OCI-LY7 (cell line): ENCODE measurements at regions not wholly inside any gene's neighbourhood (a gene's known extent, or its start where the extent isn't known, plus 50 kb on each side); places are given as distances from the start of the nearest gene placed in this dataset.

ENCODE experiments used
- BruUV-seq: library from RNA; stranded (reverse); fragments of 400-500 nt; replicated peaks from 2 replicates; lab custom pipeline; 2021; lab: Mats Ljungman, UMichigan
- CTCF ChIA-PET: fragments of 300-600 bp; sonication (Branson Sonifier 250); formaldehyde crosslinking; loops from one replicate; lab custom pipeline; 2022; ENCODE audit warnings: antibody characterized with exemption; ENCODE audit not compliant: unreplicated experiment; lab: Charles Lee
- POLR2A ChIA-PET: fragments of 300-600 bp; sonication (Branson Sonifier 250); formaldehyde crosslinking; loops from one replicate; lab custom pipeline; 2022; ENCODE audit warnings: antibody characterized with exemption; lab: Charles Lee
- DNase-seq: peaks from one replicate; pipeline ENCODE4 v3.0.0-alpha.2; 2015; ENCODE audit warnings: low spot score
- H2AFZ ChIP-seq: fragments of 200-600 bp; sonication (generic), shearing (Covaris generic); 2 replicates; pipeline ENCODE4 v1.6.1; 2014; ENCODE audit warnings: mild to moderate bottlenecking, antibody characterized with exemption, low read length, moderate library complexity
- H3K27ac ChIP-seq: fragments of 200-600 bp; sonication (generic); 2 replicates; pipeline ENCODE4 v1.5.1; 2014; ENCODE audit warnings: mixed run types, low read depth, mild to moderate bottlenecking, moderate library complexity, low read length, inconsistent platforms; ENCODE audit not compliant: poor library complexity, severe bottlenecking
- H3K36me3 ChIP-seq: fragments of 200-600 bp; sonication (generic); 2 replicates; pipeline ENCODE4 v1.6.1; 2014; ENCODE audit warnings: mild to moderate bottlenecking, antibody characterized with exemption, low read length, moderate library complexity, mixed read lengths; ENCODE audit not compliant: insufficient read depth
- H3K4me1 ChIP-seq: fragments of 200-600 bp; sonication (generic); 2 replicates; pipeline ENCODE4 v1.5.1; 2014; ENCODE audit warnings: mild to moderate bottlenecking, low read length; ENCODE audit not compliant: insufficient read depth, poor library complexity, severe bottlenecking
- H3K4me2 ChIP-seq: fragments of 200-600 bp; sonication (generic); 2 replicates; pipeline ENCODE4 v1.6.1; 2014; ENCODE audit warnings: mild to moderate bottlenecking, low read length
- H3K4me3 ChIP-seq: fragments of 200-600 bp; sonication (generic); 2 replicates; pipeline ENCODE4 v1.5.1; 2014; ENCODE audit warnings: mild to moderate bottlenecking, low read depth, low read length; ENCODE audit not compliant: poor library complexity, severe bottlenecking
- H3K79me2 ChIP-seq: fragments of 200-600 bp; sonication (generic); 2 replicates; pipeline ENCODE4 v1.6.1; 2016; ENCODE audit warnings: low read depth, mild to moderate bottlenecking, low read length, moderate library complexity, mixed read lengths; ENCODE audit not compliant: insufficient read depth
- H3K9me2 ChIP-seq: fragments of 200-600 bp; sonication (generic); 2 replicates; pipeline ENCODE4 v1.6.1; 2016; ENCODE audit warnings: mild to moderate bottlenecking, low read length, mixed read lengths; ENCODE audit not compliant: insufficient read depth
- H3K9me3 ChIP-seq: fragments of 200-600 bp; sonication (generic); 2 replicates; pipeline ENCODE4 v1.6.1; 2014; ENCODE audit warnings: mild to moderate bottlenecking, mixed run types, low read length, mixed read lengths
- H4K20me1 ChIP-seq: fragments of 200-600 bp; sonication (generic); 2 replicates; pipeline ENCODE4 v1.6.1; 2014; ENCODE audit warnings: mild to moderate bottlenecking, antibody characterized with exemption, low read length, moderate library complexity, mixed read lengths; ENCODE audit not compliant: insufficient read depth
- CTCF ChIP-seq: fragments of 200-600 bp; sonication (generic); conservative IDR thresholded peaks from 2 replicates; pipeline ENCODE4 v1.5.1; 2014; ENCODE audit warnings: mild to moderate bottlenecking, antibody characterized with exemption, low read length, moderate library complexity, mixed read lengths
- EZH2phosphoT487 ChIP-seq: fragments of 200-600 bp; sonication (generic); IDR thresholded peaks from 2 replicates; pipeline ENCODE4 v1.6.1; 2018; ENCODE audit warnings: low read depth, borderline replicate concordance, mild to moderate bottlenecking, mixed run types, antibody characterized with exemption, low read length, moderate library complexity, mixed read lengths
- intact Hi-C: fragments of 100-400 bp; cut with micrococcal nuclease; formaldehyde crosslinking; loops from one replicate; pipeline ENCODE4 v1.10.0; 2022; ENCODE audit not compliant: unreplicated experiment

DNA sequence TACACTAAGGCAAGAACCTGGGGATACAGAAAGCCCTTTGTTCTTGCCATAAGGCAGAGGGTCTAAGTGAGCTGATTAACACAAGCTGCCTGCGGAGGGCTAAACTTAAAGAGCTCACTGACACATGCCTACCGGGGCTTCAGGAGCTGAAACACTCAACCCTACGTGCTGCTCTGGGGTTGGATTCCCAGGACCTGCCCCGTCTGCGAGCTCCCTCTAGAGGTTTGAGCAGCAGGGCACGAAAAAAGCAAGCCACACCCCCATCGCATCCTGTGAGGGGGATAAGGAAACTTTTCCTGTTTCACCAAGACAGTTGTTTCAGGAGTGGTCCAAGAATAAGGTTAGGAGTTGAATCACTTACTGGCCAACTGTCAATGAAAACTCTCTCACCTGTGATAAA lies 562.1 kb downstream of the TMX3 start:
- CTCF ChIA-PET: no interaction called here
- no TSS peak for BruUV-seq

DNA sequence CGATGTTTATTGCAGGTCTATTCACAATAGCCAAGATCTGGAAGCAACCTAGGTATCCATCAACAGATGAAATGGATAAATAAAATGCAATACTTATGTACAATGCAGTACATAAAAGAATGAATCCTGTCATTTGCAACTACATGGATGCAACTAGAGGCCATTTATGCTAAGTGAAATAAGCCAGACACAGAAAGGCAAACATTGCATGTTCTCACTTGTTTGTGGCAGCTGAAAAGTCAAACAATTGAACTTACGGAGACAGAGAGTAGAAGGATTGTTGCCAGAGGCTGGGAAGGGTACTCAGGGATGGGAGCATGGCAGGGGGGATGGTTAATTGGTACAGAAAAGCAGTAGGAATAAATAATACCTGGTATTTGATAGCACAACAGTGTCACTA lies 563.9 kb downstream of the TMX3 start:
- Histone ChIP-seq H3K9me3 (no peaks in the 10 kb centered on the region), H3K27ac (no peak overlapping the region), H2AFZ (no peak overlapping the region), H3K79me2 (no peaks in the 10 kb centered on the region), H3K4me1 (no peaks in the 10 kb centered on the region), H3K4me3 (no peak overlapping the region), H3K4me2 (no peak overlapping the region), H3K9me2 (no peaks in the 10 kb centered on the region), H4K20me1 (no peaks in the 10 kb centered on the region), H3K36me3 (no peaks in the 10 kb centered on the region)
- CTCF ChIA-PET: no interaction called here
- POLR2A ChIA-PET: no interaction called here
- no peak for TF ChIP-seq CTCF
- no peak for TF ChIP-seq EZH2phosphoT487
- intact Hi-C loops: no loop called here
- BruUV-seq: no TSS peak
- DNase-seq: no peak

More for the DNA sequence above, 562.1 kb downstream of the TMX3 start:
- no peaks in the 10 kb centered on the region for H3K79me2 ChIP-seq
- no peak overlapping the region for H2AFZ ChIP-seq
- no peaks in the 10 kb centered on the region for H3K9me3 ChIP-seq
- no peak overlapping the region for H3K4me3 ChIP-seq
- POLR2A ChIA-PET: no interaction called here
- H3K9me2 ChIP-seq: no peaks in the 10 kb centered on the region
- TF ChIP-seq EZH2phosphoT487: no peak
- no peak for TF ChIP-seq CTCF
- no peaks in the 10 kb centered on the region for H3K4me1 ChIP-seq
- H3K4me2 ChIP-seq: no peak overlapping the region
- no peaks in the 10 kb centered on the region for H3K36me3 ChIP-seq
- H3K27ac ChIP-seq: no peak overlapping the region
- intact Hi-C loops: no loop called here
- DNase-seq: no peak
- no peaks in the 10 kb centered on the region for H4K20me1 ChIP-seq

DNA sequence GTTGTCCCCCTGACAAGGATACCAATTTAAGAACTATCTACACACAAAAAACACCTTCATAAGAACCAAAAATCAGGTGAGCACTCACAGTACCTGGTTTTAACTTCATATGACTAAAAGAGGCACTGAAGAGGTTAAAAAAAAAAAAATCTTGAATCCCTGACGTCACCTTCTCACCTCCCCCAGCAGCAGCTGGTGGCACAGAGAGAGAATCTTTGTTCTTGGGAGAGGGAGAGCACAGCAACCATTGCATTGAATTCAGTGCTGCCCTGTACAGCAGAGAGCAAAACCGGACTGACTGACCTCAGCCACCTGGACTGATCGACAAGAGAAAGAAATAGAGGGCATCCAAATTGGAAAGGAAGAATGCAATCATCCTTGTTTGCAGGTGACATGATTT lies 566.0 kb downstream of the TMX3 start:
- no peaks in the 10 kb centered on the region for H3K4me1 ChIP-seq
- H3K9me3 ChIP-seq: no peaks in the 10 kb centered on the region
- no TSS peak for BruUV-seq
- CTCF ChIA-PET: no interaction called here
- POLR2A ChIA-PET: no interaction called here
- no peak overlapping the region for H3K4me3 ChIP-seq
- no peak overlapping the region for H2AFZ ChIP-seq
- no peak for DNase-seq
- no peak for TF ChIP-seq CTCF
- no peak for TF ChIP-seq EZH2phosphoT487
- intact Hi-C loops: no loop called here
- H3K79me2 ChIP-seq: no peaks in the 10 kb centered on the region
- H3K27ac ChIP-seq: no peak overlapping the region
- no peaks in the 10 kb centered on the region for H3K36me3 ChIP-seq
- H4K20me1 ChIP-seq: no peaks in the 10 kb centered on the region
- H3K9me2 ChIP-seq: no peaks in the 10 kb centered on the region
- no peak overlapping the region for H3K4me2 ChIP-seq
